Right kidney (tissue), 1 donor: ENCODE measurements at regions not wholly inside any gene's neighbourhood (a gene's known extent, or its start where the extent isn't known, plus 50 kb on each side); places are given as distances from the start of the nearest gene placed in this dataset.
"Not testable (repeated sequence)": the region's sequence is repeated elsewhere in the genome, so short reads cannot be mapped to it uniquely, and the experiment has no call there.

ENCODE experiments used
- DNase-seq: peaks from one replicate; pipeline ENCODE4 v3.0.0-alpha.2; 2016

DNA sequence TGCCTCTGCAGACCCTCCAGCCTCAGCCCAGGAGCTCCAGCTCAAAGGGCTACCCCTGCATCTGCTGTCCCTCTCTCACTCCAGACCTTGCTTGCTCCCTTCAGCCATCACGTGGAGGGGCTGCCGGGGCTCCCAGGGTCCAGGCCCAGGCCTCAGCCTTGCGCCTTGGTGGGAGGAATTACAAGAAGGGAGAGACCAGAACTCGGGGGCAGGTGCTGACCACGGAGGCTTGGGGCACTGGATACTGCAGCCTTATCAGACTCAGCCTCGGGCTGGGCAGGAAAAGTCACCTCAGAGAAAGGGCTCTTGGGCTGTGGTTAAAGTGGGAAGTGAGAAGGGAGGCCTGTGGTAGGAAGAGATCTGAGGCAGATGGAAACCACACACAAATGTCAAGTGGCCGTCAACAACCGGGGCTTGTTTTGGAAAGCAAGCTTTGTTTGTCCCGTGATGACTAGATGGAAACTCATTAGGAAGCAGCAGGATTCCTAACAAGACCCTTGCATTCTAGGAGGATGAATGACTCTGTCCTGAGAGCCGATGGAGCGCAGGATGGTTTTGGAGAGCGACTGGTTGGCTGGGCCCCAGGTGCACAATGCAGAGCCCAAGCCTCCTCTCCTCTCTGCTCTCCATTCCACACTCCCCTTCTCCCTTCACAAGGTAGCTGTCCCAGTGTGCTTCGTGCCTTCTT is 1321.7 kb downstream of the TBC1D22A start:
- DNase-seq, result no peak

DNA sequence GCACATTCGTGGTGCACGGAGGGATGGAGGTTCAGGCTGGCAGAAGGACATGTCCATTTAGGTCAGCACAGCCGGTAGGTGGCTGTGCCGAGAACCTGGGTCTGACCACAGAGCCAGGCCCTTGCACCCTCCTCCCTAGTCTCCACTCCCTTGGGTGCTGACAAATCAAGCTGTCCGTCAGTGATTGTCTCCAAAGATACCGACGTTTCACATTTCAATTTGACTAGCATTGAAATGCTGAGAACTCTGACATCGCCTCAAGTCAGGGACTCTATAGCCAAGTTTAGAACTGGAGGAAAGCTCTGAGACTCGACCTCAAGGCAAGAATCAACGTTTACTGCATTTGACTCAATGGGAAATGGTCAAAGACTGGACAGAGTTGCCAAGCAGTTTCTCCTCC is 1321.1 kb downstream of the TBC1D22A start:
- no peak for DNase-seq

DNA sequence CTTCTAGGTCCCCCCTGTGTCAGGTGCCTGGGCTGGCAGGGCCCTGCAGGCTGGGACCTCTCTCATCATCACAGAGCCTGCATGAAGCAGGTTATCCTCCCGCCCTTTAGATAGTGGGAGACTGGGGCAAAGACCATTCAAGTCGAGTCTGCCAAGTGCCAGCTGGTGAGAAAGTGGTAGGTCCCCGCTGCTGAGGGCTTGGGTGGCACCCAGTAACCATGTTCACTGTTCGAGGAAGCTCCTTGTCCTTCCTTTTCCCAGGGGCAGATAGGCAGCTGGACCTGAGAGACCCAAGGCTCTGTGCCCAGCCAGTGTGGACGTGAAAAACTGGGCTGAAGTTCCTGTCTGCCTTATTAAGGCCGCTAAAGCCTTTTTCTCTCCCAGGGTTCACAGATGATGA is 1319.8 kb downstream of the TBC1D22A start:
- DNase-seq, result no peak

DNA sequence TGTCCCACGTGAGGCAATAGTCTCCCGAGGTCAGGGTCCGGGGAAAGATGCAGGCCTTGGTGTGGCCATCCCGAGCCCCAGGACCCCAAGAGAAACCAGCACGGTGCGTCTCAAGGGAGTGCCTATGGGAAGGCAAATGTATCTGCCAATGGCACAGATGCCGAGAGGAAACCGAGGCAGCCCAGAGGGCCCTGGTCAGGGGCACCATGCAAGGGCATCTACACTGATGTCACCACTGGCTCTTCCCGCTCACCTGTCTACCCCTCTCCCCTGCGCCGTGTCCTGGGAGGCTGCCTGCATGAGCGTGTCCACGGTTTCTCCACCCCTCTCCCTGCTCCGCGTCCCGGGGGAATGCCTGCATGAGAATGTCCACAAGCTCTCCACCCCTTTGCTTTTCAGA is 1318.8 kb downstream of the TBC1D22A start:
- no peak for DNase-seq

DNA sequence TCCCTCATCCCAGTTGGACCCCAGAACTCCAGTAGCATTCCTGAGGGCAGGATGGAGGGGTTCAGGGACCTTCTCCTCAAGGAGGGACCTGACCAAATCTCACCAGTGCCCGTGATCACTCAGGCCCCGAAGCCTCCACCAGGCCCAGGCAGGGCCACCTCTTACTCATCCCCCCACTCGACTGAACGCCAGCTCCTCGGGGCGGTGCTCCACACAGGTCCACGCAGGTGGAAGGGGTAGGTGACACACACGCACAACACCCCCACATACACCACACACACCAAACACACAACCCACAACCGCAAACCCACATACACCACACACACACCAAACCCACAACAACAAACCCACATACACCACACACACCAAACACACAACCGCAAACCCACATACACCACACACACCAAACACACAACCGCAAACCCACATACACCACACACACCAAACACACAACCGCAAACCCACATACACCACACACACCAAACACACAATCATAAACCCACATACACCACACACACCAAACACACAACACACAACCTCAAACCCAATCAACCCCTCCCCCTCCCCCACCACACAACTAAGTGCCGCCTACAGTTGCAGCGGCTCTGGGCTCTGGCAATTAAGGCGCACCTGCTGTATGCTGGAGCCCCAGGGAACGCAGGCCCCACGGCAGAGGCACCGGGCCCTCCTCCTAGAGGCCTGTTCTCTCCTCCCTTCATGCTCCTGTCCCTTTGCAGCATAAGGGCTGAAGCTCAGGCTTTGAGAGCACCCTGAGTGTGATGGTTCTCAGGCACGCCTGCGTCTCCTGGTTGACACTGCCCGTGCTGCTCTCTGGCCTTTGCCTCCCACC is 1318.1 kb downstream of the TBC1D22A start:
- no peak for DNase-seq

DNA sequence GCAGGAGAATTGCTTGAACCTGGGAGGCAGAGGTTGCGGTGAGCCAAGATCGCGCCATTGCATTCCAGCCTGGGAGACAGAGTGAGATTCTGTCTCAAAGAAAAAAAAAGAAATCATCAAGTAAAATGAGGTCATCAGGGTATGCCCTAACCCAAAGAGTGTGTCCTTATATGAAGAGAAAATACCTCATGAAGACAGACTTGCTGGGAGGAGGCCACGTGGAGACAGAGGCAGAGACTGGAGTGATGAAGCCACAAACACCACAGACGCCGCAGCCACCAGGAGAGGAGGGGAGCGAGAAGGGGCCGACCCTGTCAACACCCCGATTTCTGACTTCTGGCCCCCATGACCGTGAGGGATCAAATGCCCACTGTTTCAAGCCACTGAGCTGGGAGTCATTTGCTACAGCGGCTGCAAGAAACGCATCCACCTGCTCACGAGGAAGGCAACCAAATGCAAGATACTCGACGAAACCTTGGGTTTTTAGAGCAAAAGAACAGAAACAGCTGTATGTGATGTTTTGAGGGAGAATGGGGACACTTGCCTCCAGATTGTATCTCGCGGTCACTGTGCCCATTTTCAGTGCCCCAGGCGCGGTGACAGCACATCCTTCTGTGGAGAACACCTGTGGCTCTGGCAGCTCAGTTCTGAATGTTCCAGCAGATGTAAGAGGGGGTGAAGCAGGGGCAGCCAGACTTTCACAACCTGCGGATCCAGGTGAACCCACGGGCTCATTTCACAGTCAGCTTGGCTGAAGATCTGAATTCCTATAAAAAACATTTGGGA is 1317.2 kb downstream of the TBC1D22A start:
- no peak for DNase-seq

DNA sequence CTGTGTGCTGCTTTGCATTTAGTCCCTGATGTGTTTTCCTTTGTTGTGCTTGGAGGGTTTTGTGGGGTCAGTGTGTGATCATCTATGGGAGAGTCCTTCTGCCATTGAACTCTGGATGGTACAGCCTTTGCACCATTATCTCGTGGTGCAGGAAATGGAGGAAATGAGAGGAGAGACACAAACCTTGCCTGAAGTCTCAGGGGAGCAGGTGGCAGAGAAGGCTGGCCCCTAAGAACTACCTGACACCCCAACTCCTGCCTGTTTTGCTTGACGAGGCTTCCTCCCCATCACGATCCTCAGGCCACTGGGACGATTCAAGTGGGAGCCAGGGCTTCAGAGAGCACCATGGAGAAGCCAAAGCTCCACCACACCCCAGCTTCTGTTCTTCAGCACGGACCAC is 1316.4 kb downstream of the TBC1D22A start:
- DNase-seq, result no peak

DNA sequence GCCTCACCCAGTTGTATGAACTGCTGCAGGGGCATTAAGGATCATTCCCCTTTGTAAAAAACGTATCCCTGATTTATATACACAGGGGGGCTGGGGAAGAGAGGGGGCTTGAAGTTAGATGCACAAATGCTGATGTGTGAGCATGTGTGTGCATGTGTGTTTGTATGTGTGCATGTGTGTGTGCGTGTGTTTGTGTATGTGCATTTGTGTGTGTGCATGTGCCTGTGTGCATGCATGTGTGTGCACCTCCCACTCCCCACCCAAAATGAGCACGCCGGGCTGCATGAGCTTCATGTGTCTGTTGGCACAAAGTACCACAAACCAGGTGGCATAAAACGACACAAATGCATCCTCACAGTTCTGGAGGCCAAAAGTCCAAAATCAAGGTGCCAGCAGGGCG is 1315.2 kb downstream of the TBC1D22A start:
- no peak for DNase-seq

DNA sequence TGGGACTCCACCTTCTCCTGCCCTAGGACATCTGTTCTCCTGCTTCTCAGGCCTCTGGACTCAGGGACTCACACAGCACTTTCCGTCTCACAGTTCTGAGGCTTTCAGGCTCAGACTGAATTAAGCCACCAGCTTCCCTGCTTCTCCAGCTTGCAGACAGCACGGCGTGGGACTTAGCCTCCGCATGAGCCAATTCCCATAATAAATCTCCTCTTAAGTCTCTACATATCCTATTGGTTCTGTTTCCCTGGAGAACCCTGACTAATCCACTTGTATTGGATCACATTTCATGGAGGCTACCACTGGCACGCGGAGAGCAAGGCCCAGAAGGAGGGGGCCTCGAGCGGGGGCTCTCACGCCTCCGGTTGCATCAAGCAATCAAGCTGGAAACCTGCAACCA is 1313.6 kb downstream of the TBC1D22A start:
- DNase-seq, result no peak

DNA sequence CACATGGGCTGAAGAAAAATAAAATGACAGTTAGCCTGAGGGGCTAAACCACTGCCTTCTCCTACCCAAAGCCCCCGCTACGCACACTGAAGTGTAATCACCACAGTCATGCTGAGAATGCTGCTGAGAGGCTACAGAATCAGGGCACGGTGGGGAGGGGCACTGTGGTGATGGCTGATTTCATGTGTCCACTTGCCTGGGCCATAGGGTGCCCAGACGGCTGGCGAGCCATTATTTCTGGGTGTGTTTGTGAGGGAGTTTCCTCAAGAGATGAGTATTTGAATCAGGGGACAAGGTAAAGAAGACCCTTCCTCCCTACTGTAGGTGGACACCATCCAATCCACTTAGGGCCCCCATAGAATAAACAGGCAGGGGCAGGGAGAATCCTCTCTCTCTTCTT is 1313.2 kb downstream of the TBC1D22A start:
- DNase-seq, result no peak

DNA sequence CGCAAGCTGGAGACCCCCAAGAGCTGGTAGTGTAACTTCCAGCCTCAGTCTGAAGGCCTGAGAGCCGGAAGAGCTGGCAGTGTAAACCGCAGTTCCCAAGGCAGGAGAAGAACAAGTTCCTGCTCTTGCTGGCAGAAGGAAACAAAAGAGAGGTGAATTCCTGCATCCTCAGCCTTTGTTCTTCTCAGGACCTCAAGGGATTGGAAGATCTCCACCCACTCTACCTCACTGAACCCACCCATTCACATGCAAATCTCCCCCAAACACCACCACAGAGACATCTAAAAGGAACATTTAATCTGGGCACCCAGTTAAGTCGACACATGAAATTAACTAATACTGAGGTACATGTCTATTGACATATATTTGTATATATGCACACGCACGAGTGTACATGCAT is 1310.3 kb downstream of the TBC1D22A start:
- DNase-seq, result no peak

DNA sequence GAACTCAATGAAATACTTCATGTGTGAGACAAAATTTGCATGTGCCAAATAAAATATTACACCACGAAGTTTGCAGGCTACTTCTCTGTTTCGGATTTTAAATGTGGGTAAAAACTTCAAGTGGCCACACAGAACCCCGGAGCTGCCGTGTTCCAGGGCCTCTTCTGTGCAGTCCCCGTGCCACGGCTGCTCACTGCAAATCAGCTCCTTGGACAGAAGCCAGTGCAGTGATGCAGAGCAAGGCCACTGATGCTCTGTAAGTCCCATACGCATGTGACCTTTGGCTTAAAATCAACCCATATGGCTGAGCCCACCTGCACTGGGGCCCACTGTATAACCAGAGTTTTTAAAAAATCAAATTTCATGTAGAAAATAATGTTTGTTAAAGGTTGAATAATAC is 1309.4 kb downstream of the TBC1D22A start:
- no peak for DNase-seq

DNA sequence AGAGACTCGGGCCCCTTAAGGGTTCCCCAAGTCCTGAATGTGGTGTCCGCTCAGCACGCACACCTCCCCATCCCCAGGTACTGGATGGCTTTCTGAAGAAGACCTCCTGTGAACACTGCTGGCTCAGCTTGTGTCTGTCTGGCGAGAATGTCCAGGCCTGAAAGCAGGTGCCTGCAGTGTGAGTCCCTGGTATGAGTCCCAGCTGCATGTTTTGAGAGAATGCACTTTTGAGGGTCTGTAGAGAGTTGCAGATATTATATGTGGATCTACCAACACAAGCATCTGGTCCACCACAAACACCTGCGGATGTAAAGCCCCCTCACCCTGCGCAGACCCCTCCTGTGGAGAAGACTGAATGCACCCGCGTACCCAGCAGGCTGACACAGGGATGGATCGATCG is 1308.9 kb downstream of the TBC1D22A start:
- DNase-seq, result no peak

DNA sequence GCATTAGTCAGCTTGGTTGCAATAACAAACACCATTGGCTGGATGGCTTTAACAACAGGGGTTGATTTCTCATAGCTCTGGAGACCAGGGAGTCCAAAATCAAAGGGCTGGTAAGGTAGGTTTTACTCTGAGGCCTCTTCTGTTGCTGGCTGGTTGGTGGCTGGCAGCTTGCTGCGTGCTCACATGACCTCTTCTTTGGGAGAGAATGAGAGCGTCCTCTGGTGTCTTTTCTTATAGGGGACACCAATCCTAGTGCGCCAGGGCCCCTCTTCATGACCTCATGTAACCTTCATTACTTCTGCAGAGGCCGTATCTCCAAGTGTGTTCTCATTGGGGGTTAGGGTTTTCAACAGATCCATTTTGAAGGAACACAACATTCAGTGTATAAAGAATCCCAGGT is 1308.3 kb downstream of the TBC1D22A start:
- DNase-seq, result no peak

DNA sequence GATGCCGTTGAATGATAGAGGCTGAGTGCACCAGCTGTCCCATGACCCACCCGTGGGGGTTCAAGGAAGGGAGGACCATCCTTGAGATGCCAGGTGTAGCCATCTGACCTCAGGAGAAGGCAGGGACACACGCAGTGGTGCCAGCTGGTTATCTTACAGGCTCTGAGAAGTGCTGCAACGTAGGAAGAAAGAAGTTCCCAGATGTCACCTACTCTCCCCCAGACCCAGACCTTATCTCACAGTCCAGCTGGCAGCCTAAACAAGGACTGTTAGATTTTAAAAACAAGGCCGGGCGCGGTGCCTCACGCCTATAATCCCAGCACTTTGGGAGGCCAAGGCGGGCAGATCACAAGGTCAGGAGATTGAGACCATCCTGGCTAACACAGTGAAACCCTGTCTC is 1307.6 kb downstream of the TBC1D22A start:
- DNase-seq, result no peak

DNA sequence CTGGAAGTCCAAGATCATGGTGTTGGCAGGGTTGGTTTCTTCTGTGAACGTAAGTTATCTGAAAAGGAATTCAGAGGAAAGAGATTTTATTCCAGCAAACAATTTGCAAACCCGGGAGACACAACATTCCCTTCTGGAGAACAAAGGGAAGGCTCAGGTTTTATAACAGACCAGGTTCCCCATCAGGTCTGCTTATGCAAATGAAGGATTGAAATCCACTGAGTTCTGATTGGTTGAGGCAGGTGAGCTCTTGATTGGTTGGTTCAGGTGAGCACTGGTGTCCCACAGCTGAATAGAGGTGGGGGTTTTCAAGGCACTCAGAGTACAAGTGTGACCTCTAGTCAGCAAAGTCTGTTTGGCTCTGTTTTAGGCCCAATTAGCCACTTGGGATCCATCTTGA is 1306.8 kb downstream of the TBC1D22A start:
- DNase-seq, result no peak

DNA sequence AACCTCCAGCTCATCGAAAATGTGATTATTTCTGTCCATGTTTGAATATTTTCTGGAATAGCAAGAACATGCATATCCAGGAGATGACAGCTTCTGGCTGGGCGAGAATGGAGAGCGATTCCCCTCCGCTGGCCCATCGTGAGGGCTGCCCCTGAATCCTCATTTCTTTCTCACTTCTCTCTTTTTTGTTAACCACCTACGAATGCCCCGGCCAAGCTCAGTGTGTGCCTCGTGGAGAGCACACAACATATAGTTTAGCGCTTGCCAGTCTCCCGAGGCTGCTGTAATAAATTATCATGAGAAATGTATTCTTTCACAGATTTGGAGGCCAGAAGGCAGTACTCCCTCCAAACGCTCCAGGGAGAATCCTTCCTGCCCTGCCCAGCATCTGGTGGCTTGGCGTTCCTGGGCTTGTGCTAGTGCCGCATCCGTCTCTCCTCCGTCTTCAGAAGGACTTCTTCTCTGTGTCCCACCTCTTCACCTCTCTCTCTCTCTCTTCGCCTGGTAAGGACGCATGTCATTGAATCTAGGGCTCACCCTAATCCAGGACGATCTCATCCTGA is 1306.0 kb downstream of the TBC1D22A start:
- no peak for DNase-seq

DNA sequence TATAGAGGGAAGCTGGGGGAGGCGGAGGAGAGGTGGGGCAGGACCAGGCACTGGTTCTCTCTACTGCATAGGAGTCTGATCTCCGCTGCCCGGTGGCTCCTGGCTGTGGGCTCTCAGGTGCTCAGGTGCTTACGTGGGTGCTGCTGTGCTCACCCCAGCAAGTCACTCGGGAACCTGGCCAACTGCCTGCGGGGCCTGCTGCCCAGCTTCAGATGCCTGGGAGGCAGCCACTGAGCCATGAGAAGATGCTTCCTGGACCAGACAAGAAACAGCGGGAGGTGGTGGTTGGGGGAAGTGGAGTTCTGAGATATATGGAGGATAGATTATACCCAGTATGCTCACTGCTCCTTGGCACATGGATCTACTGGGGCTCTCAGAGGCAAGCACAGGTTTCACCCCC is 1303.4 kb downstream of the TBC1D22A start:
- DNase-seq, result no peak

DNA sequence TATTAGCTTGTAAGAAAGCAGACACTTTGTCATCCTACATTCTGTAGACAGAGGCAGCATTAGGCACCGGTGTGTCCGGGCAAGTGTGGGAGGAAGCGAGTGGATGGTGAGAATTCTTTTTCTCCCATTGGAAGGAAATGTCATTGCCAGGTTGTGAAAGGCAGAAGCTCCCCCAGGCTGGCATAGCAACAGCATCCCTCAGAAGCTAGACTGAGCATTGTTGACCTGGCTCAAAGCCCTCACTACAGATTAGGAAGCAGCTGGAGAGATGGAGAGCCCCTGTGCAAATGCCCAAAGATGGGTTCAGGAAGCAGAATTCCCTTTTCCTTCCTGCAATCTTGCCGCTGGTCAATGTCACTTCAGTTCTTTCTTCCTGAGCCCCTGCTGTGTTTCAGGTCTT is 1299.3 kb downstream of the TBC1D22A start:
- no peak for DNase-seq

DNA sequence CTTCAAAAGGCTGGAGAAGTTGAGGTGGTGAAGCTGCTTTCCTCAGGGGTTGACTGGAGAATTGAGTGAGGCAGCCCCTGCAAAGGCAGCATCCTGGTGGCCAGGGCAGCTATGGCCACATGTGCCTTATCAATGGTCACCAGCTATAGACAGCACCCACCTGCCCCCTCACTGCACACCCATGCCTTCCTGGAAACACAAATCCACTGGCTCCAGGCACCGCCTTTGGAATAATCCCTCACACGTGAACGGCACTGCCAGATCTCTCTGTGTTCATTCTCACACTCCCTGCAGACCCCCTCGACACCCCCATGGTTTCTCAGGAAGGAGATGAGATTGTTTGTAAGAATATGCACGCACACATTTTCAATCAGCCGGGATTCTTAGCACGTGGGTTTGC is 1297.8 kb downstream of the TBC1D22A start:
- DNase-seq, result no peak

DNA sequence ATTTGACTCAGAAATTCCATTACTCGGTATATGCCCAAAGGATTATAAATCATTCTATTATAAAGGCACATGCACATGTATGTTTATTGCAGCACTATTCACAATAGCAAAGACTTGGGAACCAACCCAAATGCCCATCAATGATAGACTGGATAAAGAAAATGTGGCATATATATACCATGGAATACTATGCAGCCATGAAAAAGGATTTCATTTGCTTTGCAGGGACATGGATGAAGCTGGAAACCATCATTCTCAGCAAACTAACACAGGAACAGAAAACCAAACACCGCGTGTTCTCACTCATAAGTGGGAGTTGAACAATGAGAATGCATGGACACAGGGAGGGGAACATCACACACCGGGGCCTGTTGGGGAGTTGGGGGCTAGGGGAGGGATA is 1297.1 kb downstream of the TBC1D22A start:
- DNase-seq, result not testable (repeated sequence)

DNA sequence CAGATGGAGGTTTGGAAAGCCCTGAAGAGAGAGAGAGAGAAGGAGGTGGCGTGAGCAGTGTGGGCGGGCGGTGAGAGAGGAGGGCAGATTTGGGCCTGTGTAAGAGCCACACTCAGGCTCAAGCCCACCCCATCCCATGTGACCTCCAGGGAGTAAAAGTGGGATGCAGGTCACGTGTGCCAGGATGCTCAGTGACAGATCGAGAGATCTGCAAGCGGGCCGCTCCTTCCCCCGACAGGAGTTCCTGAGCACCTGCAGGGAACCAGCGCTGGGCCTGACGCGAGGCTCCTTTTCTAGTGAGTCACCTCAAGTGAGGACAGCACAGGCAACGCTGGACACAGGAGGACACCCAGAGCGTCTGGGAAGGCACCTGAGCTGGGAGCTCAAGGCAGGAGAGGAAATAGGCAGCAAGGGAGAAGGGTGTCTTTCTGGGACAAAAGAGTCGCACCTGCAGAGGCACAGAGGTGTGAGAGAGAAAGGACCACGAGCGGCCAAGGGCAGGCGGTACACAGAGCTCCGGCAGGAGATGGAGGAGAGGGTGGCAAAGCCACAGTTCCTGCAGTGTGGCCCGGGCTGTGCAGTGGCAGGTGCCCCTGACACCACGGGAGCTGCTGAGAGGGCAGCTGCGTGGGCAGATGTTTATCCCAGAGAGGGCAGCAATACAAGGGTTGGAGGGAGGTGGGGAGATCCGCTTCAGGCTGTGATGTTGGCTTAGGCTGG is 1294.8 kb downstream of the TBC1D22A start:
- no peak for DNase-seq
